Nucleus accumbens (tissue), 56 donors: ENCODE measurements at regions not wholly inside any gene's neighbourhood (a gene's known extent, or its start where the extent isn't known, plus 50 kb on each side); places are given as distances from the start of the nearest gene placed in this dataset.

Experiments
- DNase-seq, 56 donors: peaks; one replicate each; lab custom pipeline; 2025; lab: John Stamatoyannopoulos, UW

DNA sequence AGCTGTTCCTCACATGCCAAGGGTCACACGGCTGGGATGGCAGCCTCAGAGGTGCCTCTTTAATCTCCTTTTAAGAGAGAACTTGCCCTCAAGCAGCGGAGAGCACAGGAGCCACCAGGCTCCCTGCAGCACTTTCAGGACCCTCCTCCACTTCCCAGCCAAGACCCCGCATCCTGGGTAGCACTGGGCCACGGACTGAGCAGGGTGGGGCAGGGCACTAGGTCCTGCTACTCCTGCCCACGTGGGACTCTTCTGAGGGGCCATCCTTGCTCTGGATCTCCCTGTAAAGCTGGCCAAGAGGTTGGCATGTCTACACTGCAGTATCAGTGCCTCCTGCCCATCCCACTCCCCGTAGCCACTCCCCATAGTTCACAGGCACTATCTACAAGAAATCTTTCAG lies 175.3 kb upstream of the GLI2 start:
- no peak for DNase-seq

- DNase-seq, result no peak
Observed at GRCh38 chr2:120561379-120562035, 174.2 kb upstream of the GLI2 start.

GRCh38 chr2:120562218-120563005 lies 173.3 kb upstream of the GLI2 start:
- no peak for DNase-seq

GRCh38 chr2:120563616-120564015 lies 172.1 kb upstream of the GLI2 start:
- no peak for DNase-seq

DNA sequence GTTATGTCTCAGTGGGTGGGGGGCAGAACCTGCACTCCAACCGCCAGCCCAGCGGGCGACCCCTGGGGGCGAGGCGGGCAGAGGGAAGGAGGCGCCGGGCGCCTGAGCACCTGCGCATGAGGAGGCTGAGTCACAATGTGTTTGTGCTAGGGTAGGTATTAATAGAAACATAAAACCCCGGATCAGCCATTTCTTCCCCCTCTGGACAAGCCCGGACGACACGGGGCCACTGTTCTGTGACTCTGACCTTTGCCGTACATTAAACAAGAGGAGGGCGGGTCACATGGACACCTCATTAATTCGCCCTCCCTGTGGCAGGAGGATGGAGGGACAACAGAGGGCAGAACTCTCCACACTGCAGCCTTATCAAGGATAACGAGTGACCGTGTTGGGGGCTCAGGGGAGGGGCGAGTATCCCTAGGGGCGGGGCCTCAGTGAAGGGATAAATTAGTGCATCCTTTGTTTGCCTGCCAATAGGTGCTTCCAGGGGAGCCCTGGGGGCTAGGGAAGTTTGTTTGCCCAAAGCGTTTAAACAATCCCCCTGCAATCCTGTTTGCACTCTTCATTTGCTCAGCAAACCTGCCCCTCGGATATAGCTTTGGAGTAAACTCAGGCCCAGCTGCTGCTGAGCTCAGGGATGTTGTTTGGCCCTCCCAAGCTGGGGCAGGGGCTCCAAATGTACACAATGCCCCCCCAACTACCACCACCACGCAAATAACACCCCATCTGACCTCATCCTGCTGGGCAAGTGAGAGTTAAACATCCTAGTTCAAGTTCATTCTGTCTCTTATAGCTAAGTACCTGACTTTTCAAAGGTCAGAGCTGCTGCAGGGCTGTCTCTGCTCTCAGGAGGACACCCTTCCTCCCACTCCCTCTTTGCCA lies 171.2 kb upstream of the GLI2 start:
- no peak for DNase-seq

DNA sequence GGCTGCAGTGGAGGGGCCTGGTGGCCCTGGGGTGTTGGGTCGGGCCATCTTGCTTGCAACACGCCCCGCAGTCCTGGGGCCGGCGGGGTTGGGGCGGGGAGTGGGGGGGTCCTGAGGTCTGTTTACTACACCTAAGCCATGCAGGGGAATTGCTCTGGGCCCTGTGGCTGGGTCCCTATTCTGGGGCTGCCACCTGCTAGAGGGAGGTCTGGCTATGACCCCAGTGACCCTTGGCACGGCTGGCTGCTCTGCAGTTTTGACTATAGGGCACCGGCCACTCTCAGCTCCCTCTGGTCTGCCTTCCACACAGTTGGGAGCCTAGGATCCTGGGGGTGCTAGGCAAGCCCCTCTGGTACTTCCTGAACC lies 170.6 kb upstream of the GLI2 start:
- DNase-seq, result no peak

- DNase-seq, result no peak
Observed at GRCh38 chr2:120565929-120566328, 169.7 kb upstream of the GLI2 start.

GRCh38 chr2:120566331-120567035 lies 169.2 kb upstream of the GLI2 start:
- DNase-seq, result peak in 1 of 56 donors; percentile 19

DNA sequence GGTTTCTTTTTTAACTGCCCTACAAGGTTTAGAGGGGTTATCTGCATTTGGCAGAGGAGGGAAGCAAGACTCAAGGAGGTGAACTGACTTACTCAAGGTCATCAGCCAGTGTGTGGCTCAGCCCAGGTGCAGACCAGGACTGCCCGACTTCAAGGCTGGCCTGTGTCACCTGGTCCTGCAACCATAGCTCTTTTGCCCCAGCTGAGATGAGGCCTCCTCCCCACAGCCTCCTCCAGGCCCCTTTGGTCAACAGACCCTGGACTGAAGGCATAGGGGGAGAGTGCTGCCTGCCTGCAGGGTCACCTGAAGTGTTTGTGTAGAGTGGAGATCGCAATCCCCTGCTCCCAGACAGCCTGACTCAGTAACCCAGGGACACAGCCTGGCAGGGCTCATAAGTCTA lies 168.5 kb upstream of the GLI2 start:
- DNase-seq, result no peak

- DNase-seq, result no peak
Observed at GRCh38 chr2:120568089-120568974, 167.3 kb upstream of the GLI2 start.

GRCh38 chr2:120568975-120569268 lies 166.7 kb upstream of the GLI2 start:
- DNase-seq, result no peak

DNA sequence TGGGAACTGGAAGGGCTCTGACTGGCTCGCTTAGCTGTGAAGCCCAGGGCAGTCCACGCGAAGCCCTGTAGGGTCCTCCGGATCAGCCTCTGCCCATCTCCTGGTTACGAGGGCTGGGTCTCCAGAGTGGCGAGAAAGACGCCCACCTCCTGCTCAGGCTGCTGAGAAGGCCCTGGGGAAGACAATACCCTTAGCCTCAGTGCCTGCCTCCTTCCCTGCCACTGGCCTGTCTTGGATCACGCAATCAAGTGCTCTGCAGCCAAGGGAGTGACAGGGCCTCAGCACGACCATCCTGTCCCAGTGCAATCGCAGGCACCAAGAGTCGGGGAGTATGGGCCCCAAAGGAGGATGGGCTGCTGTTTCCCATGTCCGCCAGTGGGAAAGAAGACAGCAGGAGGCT lies 165.7 kb upstream of the GLI2 start:
- DNase-seq, result no peak

- no peak for DNase-seq
Observed at GRCh38 chr2:120570546-120570945, 165.1 kb upstream of the GLI2 start.

DNA sequence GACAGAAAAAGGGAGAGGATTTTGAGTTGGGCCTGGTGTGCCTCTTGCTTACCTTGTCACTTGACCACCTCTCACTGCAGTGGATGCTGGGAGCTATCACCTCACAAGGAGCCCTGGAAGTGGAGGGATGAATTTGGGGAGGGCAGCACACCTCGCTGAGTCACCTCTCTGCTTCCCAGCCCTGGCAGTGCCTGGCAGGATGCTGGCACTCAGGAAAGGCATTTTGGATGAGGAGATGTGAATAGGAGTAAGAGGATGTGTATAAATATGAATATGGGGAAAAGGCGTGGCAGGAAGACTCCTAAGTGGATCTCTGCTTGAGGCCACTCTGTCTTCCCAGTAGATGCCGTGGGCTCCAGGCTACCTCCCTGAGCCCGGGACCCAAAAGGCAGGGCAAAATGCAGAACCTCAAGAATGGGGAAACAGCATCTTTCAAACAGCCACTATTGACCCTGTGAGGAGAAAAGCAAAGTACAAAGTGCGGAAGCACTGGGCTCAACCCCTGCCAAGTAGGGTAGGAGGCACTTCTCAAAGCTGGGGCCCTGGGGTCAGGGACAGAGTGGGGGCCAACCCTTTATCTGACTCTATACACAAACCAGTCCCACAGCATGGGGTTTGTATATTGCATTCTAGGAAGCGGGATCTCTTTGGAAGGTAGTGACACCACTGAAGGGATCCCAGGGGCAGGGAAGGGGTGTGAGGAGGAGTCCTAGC lies 164.5 kb upstream of the GLI2 start:
- no peak for DNase-seq

DNA sequence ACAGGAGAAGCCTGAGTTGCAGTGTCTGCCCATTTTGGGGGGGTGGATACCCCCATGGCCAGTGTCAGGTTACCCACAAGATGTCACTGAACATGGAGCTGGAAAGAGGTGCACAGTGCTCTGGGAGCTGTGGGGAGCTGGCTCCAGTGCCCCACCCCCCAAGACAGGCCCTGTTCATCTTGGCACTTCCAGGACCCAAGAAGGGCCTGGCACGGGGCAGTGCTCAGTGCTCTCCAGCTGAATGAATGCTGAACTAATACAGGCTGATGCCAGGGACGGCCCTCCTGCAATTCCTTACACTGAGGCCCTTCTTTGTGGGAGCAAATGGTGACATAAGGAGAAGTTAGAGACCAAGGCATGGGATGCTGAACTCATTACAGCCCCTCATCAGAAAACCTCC lies 163.4 kb upstream of the GLI2 start:
- DNase-seq, result peak in 8 of 56 donors; percentile 10 to 27 (median 21)

- DNase-seq, result no peak
Observed at GRCh38 chr2:120574620-120575019, 161.0 kb upstream of the GLI2 start.

- no peak for DNase-seq
Observed at GRCh38 chr2:120575966-120576365, 159.7 kb upstream of the GLI2 start.

- DNase-seq, result peak in 1 of 56 donors; percentile 26
Observed at GRCh38 chr2:120576509-120577474, 158.9 kb upstream of the GLI2 start.
